COLO668 (cell line): ENCODE measurements at regions not wholly inside any gene's neighbourhood (a gene's known extent, or its start where the extent isn't known, plus 50 kb on each side); places are given as distances from the start of the nearest gene placed in this dataset.
"Not testable (repeated sequence)": the region's sequence is repeated elsewhere in the genome, so short reads cannot be mapped to it uniquely, and the experiment has no call there.

Experiments
- DNase-seq: peaks from one replicate; lab custom pipeline; 2025; ENCODE audit not compliant: unreplicated experiment; lab: John Stamatoyannopoulos, UW

- DNase-seq, result not testable (repeated sequence)
Observed at GRCh38 chr16:62780081-62780480, 743.8 kb upstream of the CDH8 start.

GRCh38 chr16:62764572-62764971, 728.3 kb upstream of the CDH8 start:
- no peak for DNase-seq

- DNase-seq, result no peak
Observed at GRCh38 chr16:62760398-62760797, 724.2 kb upstream of the CDH8 start.

- DNase-seq, result no peak
Observed at GRCh38 chr16:62755938-62756337, 719.7 kb upstream of the CDH8 start.

GRCh38 chr16:62752854-62753253, 716.6 kb upstream of the CDH8 start:
- DNase-seq, result no peak

GRCh38 chr16:62751218-62751617, 715.0 kb upstream of the CDH8 start:
- no peak for DNase-seq

- DNase-seq, result no peak
Observed at GRCh38 chr16:62741692-62742091, 705.5 kb upstream of the CDH8 start.

GRCh38 chr16:62738666-62739460, 702.6 kb upstream of the CDH8 start:
- no peak for DNase-seq

- DNase-seq, result no peak
Observed at GRCh38 chr16:62732092-62732491, 695.9 kb upstream of the CDH8 start.

GRCh38 chr16:62724670-62725269, 688.5 kb upstream of the CDH8 start:
- DNase-seq, result not testable (repeated sequence)

- DNase-seq, result no peak
Observed at GRCh38 chr16:62720651-62721050, 684.4 kb upstream of the CDH8 start.

GRCh38 chr16:62717026-62717425, 680.8 kb upstream of the CDH8 start:
- DNase-seq, result no peak

- no peak for DNase-seq
Observed at GRCh38 chr16:62715701-62716100, 679.5 kb upstream of the CDH8 start.

GRCh38 chr16:62712566-62712965, 676.3 kb upstream of the CDH8 start:
- DNase-seq, result no peak

GRCh38 chr16:62711797-62712196, 675.6 kb upstream of the CDH8 start:
- DNase-seq, result no peak

- no peak for DNase-seq
Observed at GRCh38 chr16:62709794-62710193, 673.6 kb upstream of the CDH8 start.

GRCh38 chr16:62701426-62701825, 665.2 kb upstream of the CDH8 start:
- DNase-seq, result no peak

- no peak for DNase-seq
Observed at GRCh38 chr16:62700426-62701294, 664.4 kb upstream of the CDH8 start.

GRCh38 chr16:62692685-62693084, 656.4 kb upstream of the CDH8 start:
- no peak for DNase-seq

- DNase-seq, result no peak
Observed at GRCh38 chr16:62681819-62682218, 645.6 kb upstream of the CDH8 start.

GRCh38 chr16:62678796-62679195, 642.6 kb upstream of the CDH8 start:
- no peak for DNase-seq

GRCh38 chr16:62676306-62676705, 640.1 kb upstream of the CDH8 start:
- no peak for DNase-seq
